ENCODE measurements at regions not wholly inside any gene's neighbourhood (a gene's known extent, or its start where the extent isn't known, plus 50 kb on each side); places are given as distances from the start of the nearest gene placed in this dataset.

- no peak for DNase-seq (ENCODE audit: extremely low read depth, low read depth)
- TF ChIP-seq CTCF (IDR thresholded peaks at IDR 0.05; ENCODE audit: low read depth, low read length), result no peak
Measured at GRCh38 chr21:32113486-32113885, 165.4 kb downstream of the MIS18A start.

GRCh38 chr21:32112195-32112594, 166.7 kb downstream of the MIS18A start:
- TF ChIP-seq CTCF (IDR thresholded peaks at IDR 0.05; ENCODE audit: low read depth, low read length), result no peak
- no peak for DNase-seq (ENCODE audit: extremely low read depth, low read depth)

- TF ChIP-seq CTCF (IDR thresholded peaks at IDR 0.05; ENCODE audit: low read depth, low read length), result no peak
- no peak for DNase-seq (ENCODE audit: extremely low read depth, low read depth)
Measured at GRCh38 chr21:32108566-32108965, 170.3 kb downstream of the MIS18A start.

DNA sequence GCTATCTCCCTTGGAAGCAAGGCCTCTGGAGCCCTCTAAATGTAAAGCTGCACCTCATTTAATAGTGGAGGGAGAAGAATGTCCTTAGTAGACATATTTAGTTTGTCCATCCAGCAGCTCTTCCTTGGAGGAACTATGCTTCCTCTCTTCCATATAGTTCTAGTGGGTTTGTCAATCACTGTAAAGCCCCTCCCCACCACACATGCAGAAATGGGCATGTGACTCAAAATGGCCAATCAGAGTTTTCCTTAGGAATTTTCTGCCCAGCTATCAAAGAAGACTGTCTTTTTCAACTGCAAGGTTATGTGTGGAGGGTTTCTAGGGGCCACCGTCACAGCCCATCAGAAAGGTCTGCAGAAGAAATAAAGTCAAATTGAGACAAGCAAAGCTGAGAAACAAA, 175.5 kb downstream of the MIS18A start:
- no peak for TF ChIP-seq CTCF (IDR thresholded peaks at IDR 0.05; ENCODE audit: low read depth, low read length)
- DNase-seq (ENCODE audit: extremely low read depth, low read depth), result no peak

GRCh38 chr21:32102426-32102825, 176.4 kb downstream of the MIS18A start:
- DNase-seq (ENCODE audit: extremely low read depth, low read depth), result no peak

DNA sequence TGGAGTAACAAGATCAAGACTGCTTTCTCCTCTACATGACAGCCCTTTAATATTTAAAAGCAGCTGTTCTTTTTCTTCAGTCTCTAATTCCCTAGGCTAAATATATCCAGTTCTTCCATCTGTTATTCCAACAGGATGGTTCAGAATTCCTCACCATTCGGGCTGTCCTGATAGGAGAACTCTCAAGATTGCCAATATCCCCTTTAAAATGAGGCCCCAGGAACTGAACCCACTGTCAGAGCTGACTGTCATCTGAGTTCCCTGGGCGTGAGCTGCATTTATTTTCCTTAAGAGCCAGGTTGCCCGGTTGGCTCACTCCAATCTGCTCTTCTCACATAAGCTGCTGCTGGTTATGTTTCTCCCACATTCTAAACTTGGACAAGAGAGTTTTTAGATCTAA, 177.6 kb downstream of the MIS18A start:
- no peak for TF ChIP-seq CTCF (IDR thresholded peaks at IDR 0.05; ENCODE audit: low read depth, low read length)
- no peak for DNase-seq (ENCODE audit: extremely low read depth, low read depth)

More at GRCh38 chr21:32102426-32102825, 176.4 kb downstream of the MIS18A start:
- no peak for TF ChIP-seq CTCF (IDR thresholded peaks at IDR 0.05; ENCODE audit: low read depth, low read length)

DNA sequence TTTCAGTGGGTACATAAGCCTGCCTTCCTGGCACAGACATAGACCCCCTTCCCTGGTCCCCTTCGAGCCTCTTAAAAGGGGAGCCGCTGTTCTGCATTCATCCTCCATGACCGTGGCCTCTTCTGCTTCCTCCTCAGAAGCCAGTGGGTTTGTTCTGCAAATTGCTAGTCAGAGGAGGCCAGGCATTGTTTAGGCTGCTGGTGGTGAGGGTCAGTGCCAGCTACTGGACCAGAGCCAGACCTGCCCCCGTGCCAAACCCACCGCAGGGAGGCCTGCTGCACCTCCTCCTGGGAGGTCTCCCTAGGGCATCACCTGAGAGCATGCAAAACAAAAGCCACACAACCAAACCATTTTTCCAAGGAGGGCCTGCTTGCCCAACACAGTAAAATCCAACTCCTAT, 178.4 kb downstream of the MIS18A start:
- TF ChIP-seq CTCF (IDR thresholded peaks at IDR 0.05; ENCODE audit: low read depth, low read length), result no peak
- DNase-seq (ENCODE audit: extremely low read depth, low read depth), result no peak

Measured in AG09319 (cell line).